ENCODE measurements at regions not wholly inside any gene's neighbourhood (a gene's known extent, or its start where the extent isn't known, plus 50 kb on each side); places are given as distances from the start of the nearest gene placed in this dataset.

DNA sequence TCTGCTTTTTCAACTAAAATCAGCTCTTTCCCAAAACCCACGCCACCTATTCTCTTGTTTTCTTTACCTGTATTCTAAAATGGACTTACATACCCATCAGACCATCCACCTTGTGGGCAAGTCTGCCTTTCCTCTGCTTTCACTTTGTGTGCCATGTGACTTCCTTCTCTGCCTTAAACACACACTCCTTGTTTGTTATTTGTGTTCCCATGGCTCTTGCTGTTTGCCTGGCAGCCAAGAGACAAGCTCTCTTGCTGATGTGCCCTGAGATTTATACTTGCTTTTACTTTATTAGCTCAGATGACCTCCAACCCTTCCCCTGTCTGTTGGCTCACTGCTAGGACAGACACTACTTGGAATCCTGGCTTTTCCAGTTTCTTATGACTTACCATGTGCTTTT lies 309.7 kb upstream of the LRRTM4 start:
- DNase-seq (ENCODE audit: low read depth): no peak
- no peak overlapping the region for H3K4me3 ChIP-seq (ENCODE audit: low read depth, low read length)
- TF ChIP-seq CTCF (IDR thresholded peaks at IDR 0.05; ENCODE audit: insufficient read depth, low read depth, low read length): no peak

- TF ChIP-seq CTCF (IDR thresholded peaks at IDR 0.05; ENCODE audit: insufficient read depth, low read depth, low read length): no peak
- no peak overlapping the region for H3K4me3 ChIP-seq (ENCODE audit: low read depth, low read length)
Observed at GRCh38 chr2:77834360-77835002, 312.3 kb upstream of the LRRTM4 start.

GRCh38 chr2:77838441-77838840 lies 316.3 kb upstream of the LRRTM4 start:
- no peak for TF ChIP-seq CTCF (IDR thresholded peaks at IDR 0.05; ENCODE audit: insufficient read depth, low read depth, low read length)
- H3K4me3 ChIP-seq (ENCODE audit: low read depth, low read length): no peak overlapping the region
- DNase-seq (ENCODE audit: low read depth): no peak

More at GRCh38 chr2:77834360-77835002, 312.3 kb upstream of the LRRTM4 start:
- DNase-seq (ENCODE audit: low read depth): no peak

- no peak for DNase-seq (ENCODE audit: low read depth)
- H3K4me3 ChIP-seq (ENCODE audit: low read depth, low read length): no peak overlapping the region
- TF ChIP-seq CTCF (IDR thresholded peaks at IDR 0.05; ENCODE audit: insufficient read depth, low read depth, low read length): no peak
Observed at GRCh38 chr2:77839102-77839501, 316.9 kb upstream of the LRRTM4 start.

GRCh38 chr2:77862120-77862519 lies 339.9 kb upstream of the LRRTM4 start:
- DNase-seq (ENCODE audit: low read depth): no peak
- H3K4me3 ChIP-seq (ENCODE audit: low read depth, low read length): no peak overlapping the region
- no peak for TF ChIP-seq CTCF (IDR thresholded peaks at IDR 0.05; ENCODE audit: insufficient read depth, low read depth, low read length)

GRCh38 chr2:77864426-77864825 lies 342.2 kb upstream of the LRRTM4 start:
- DNase-seq (ENCODE audit: low read depth): no peak
- TF ChIP-seq CTCF (IDR thresholded peaks at IDR 0.05; ENCODE audit: insufficient read depth, low read depth, low read length): no peak
- no peak overlapping the region for H3K4me3 ChIP-seq (ENCODE audit: low read depth, low read length)

GRCh38 chr2:77866661-77867060 lies 344.5 kb upstream of the LRRTM4 start:
- TF ChIP-seq CTCF (IDR thresholded peaks at IDR 0.05; ENCODE audit: insufficient read depth, low read depth, low read length): no peak
- H3K4me3 ChIP-seq (ENCODE audit: low read depth, low read length): no peak overlapping the region
- DNase-seq (ENCODE audit: low read depth): no peak

Measured in fibroblast of villous mesenchyme (primary cell).